GM23338 (cell line): ENCODE measurements at regions not wholly inside any gene's neighbourhood (a gene's known extent, or its start where the extent isn't known, plus 50 kb on each side); places are given as distances from the start of the nearest gene placed in this dataset.

ENCODE experiments used
- CREB1 ChIP-seq: fragments of 250-450 bp; sonication (Bioruptor Pico); IDR thresholded peaks from 2 replicates; pipeline ENCODE4 v1.5.0; 2020; ENCODE audit warnings: low read depth, mild to moderate bottlenecking, moderate library complexity
- CTCF ChIP-seq, 2 experiments: fragments of 200-600 bp in 1 of 2; sonication (generic) in 1 of 2; conservative IDR thresholded peaks; 2 replicates each; pipeline versions ENCODE4 v1.5.1 to v1.6.1; 2016 to 2017; ENCODE audit warnings: antibody characterized with exemption in 2 of 2, low read depth in 2 of 2, mild to moderate bottlenecking in 2 of 2, moderate library complexity in 1 of 2
- ETS1 ChIP-seq: IDR thresholded peaks from 2 replicates; pipeline ENCODE4 v1.6.1; 2016; ENCODE audit warnings: antibody characterized with exemption
- EZH2 ChIP-seq: fragments of 200-600 bp; sonication (generic); IDR thresholded peaks from one replicate; pipeline ENCODE4 v1.8.0; 2017; ENCODE audit warnings: antibody characterized with exemption, mild to moderate bottlenecking, low read depth; ENCODE audit not compliant: unreplicated experiment
- EZH2phosphoT487 ChIP-seq: fragments of 200-600 bp; sonication (generic); IDR thresholded peaks from one replicate; pipeline ENCODE4 v1.8.1; 2018; ENCODE audit warnings: antibody characterized with exemption; ENCODE audit not compliant: unreplicated experiment
- JUNB ChIP-seq: IDR thresholded peaks from one replicate; pipeline ENCODE4 v1.6.1; 2016; ENCODE audit warnings: antibody characterized with exemption; ENCODE audit not compliant: unreplicated experiment
- NANOG ChIP-seq: IDR thresholded peaks from 2 replicates; pipeline ENCODE4 v1.6.1; 2016; ENCODE audit warnings: antibody characterized with exemption, borderline replicate concordance
- POLR2AphosphoS5 ChIP-seq: IDR thresholded peaks from 2 replicates; pipeline ENCODE4 v1.6.1; 2016; ENCODE audit warnings: antibody characterized with exemption, low read depth
- REST ChIP-seq: IDR thresholded peaks from one replicate; pipeline ENCODE4 v1.6.1; 2018; ENCODE audit warnings: antibody characterized with exemption; ENCODE audit not compliant: unreplicated experiment
- STAT1 ChIP-seq: IDR thresholded peaks from one replicate; pipeline ENCODE4 v1.6.1; 2016; ENCODE audit warnings: antibody characterized with exemption; ENCODE audit not compliant: unreplicated experiment
- ZNF114 ChIP-seq: fragments of 250-450 bp; sonication (Bioruptor Pico); IDR thresholded peaks from 2 replicates; pipeline ENCODE4 v1.5.0; 2020; ENCODE audit warnings: mild to moderate bottlenecking, moderate library complexity
- ZNF462 ChIP-seq: fragments of 250-450 bp; sonication (Bioruptor Pico); IDR thresholded peaks from 2 replicates; pipeline ENCODE4 v1.5.0; 2020; ENCODE audit warnings: mild to moderate bottlenecking, moderate library complexity

- TF ChIP-seq ETS1 (no peak), CTCF (conservative IDR thresholded peaks at IDR 0.05; ENCODE audit: low read depth in 2 of 2) (no peak), REST (no peak), POLR2AphosphoS5 (no peak), EZH2phosphoT487 (no peak), EZH2 (no peak), NANOG (no peak), CREB1 (CRISPR knock-in tag) (no peak), JUNB (no peak), ZNF462 (CRISPR knock-in tag) (no peak), ZNF114 (no peak), STAT1 (no peak)
These were observed 340.9 kb downstream of the KCNN2 start for GRCh38 chr5:114702731-114703130.
